H1 (cell line): ENCODE measurements at regions not wholly inside any gene's neighbourhood (a gene's known extent, or its start where the extent isn't known, plus 50 kb on each side); places are given as distances from the start of the nearest gene placed in this dataset.

Source experiments
- CTCF ChIP-seq, 3 experiments: IDR thresholded peaks; 1 replicate in 2 of 3; 2 replicates in 1 of 3; pipeline versions ENCODE4 v1.5.1 to v1.6.1; 2011; ENCODE audit warnings: low read length in 3 of 3, mild to moderate bottlenecking in 3 of 3, inconsistent platforms in 2 of 3, low read depth in 1 of 3, moderate library complexity in 1 of 3; ENCODE audit not compliant: insufficient read depth in 1 of 3; ENCODE audit errors: control extremely low read depth in 1 of 3
- JUND ChIP-seq: IDR thresholded peaks from 2 replicates; pipeline ENCODE4 v1.6.1; 2011; ENCODE audit warnings: mild to moderate bottlenecking, improper control_type of control experiment, low read length
- KDM1A ChIP-seq: fragments of 200-600, 300-600 bp; sonication (generic); IDR thresholded peaks from 2 replicates; pipeline ENCODE4 v1.7.1; 2016; ENCODE audit warnings: mild to moderate bottlenecking, low read length, borderline replicate concordance

- TF ChIP-seq CTCF (IDR thresholded peaks at IDR 0.05; ENCODE audit: control extremely low read depth in 1 of 3, insufficient read depth in 1 of 3, low read depth in 1 of 3, low read length in 3 of 3) (no peak), KDM1A (no peak), JUND (no peak)
These were observed 603.5 kb downstream of the KCTD16 start (continued) for GRCh38 chr5:144774197-144774596.
